SK-N-MC (cell line): ENCODE measurements at regions not wholly inside any gene's neighbourhood (a gene's known extent, or its start where the extent isn't known, plus 50 kb on each side); places are given as distances from the start of the nearest gene placed in this dataset.

Experiments used
- DNase-seq: peaks from one replicate; pipeline ENCODE4 v3.0.0-alpha.2; 2011; ENCODE audit warnings: low read depth, low spot score
- H3K27ac ChIP-seq: fragments of 200-600 bp; sonication (generic); 2 replicates; pipeline ENCODE4 v1.5.1; 2016; ENCODE audit warnings: mixed run types
- H3K36me3 ChIP-seq: fragments of 200-600 bp; sonication (generic); 2 replicates; pipeline ENCODE4 v1.6.1; 2017; ENCODE audit warnings: antibody characterized with exemption, low read length, mixed read lengths; ENCODE audit not compliant: insufficient read depth
- H3K4me3 ChIP-seq: fragments of 200-600 bp; sonication (generic); 2 replicates; pipeline ENCODE4 v1.5.1; 2016
- H3K9ac ChIP-seq: fragments of 200-600 bp; sonication (generic); 2 replicates; pipeline ENCODE4 v1.8.0; 2017; ENCODE audit warnings: mixed run types, mixed read lengths; ENCODE audit not compliant: insufficient read length
- H3K9me3 ChIP-seq: fragments of 200-600 bp; sonication (generic); 2 replicates; pipeline ENCODE4 v1.6.1; 2017; ENCODE audit warnings: low read depth, mild to moderate bottlenecking, antibody characterized with exemption, low read length, moderate library complexity, mixed read lengths
- EZH2 ChIP-seq: fragments of 200-600 bp; sonication (generic); IDR thresholded peaks from one replicate; pipeline ENCODE4 v1.6.1; 2017; ENCODE audit warnings: antibody characterized with exemption
- FOXP2 ChIP-seq: optimal IDR thresholded peaks from 2 replicates; pipeline ENCODE3; 2011; ENCODE audit warnings: mild to moderate bottlenecking, moderate library complexity; ENCODE audit not compliant: insufficient read depth; ENCODE audit errors: extremely low read length, control extremely low read depth
- POLR2AphosphoS5 ChIP-seq: IDR thresholded peaks from 2 replicates; pipeline ENCODE4 v1.6.1; 2012; ENCODE audit warnings: mild to moderate bottlenecking, low read depth, low read length, borderline replicate concordance

DNA sequence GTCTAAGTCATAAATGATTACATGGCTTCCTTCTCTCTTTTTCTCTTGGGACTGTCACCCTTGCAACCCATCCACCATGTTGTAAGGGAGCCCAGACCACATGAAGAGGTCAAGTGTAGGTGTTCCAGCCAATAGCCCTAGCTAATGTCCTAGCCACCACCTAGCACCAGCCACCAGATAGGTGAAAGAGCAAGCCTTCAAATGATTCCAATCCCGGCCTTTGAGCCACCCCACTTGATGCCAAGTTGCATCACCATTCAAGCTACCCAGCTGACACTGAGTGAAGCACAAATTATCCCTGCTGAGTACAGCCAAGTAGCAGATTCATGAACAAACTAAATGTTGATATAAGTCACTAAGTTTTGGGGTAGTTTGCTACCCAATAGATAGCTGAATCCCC, 274.3 kb downstream of the BCOR start:
- no peaks in the 10 kb centered on the region for H3K36me3 ChIP-seq
- no peak for TF ChIP-seq POLR2AphosphoS5
- H3K27ac ChIP-seq = no peak overlapping the region
- DNase-seq = no peak
- H3K9me3 ChIP-seq = no peaks in the 10 kb centered on the region
- H3K9ac ChIP-seq = no peak overlapping the region
- H3K4me3 ChIP-seq = no peak overlapping the region

- Histone ChIP-seq H3K36me3 (no peaks in the 10 kb centered on the region), H3K9ac (no peak overlapping the region), H3K27ac (no peak overlapping the region), H3K9me3 (no peaks in the 10 kb centered on the region), H3K4me3 (no peak overlapping the region)
- TF ChIP-seq POLR2AphosphoS5 = no peak
- no peak for TF ChIP-seq FOXP2
- no peak for TF ChIP-seq EZH2
- no peak for DNase-seq
Measured at GRCh38 chrX:39823854-39824253, 273.9 kb downstream of the BCOR start.

- TF ChIP-seq FOXP2 = no peak
- TF ChIP-seq POLR2AphosphoS5 = no peak
- no peak for DNase-seq
- no peak overlapping the region for H3K27ac ChIP-seq
- no peak overlapping the region for H3K9ac ChIP-seq
- no peaks in the 10 kb centered on the region for H3K9me3 ChIP-seq
- H3K4me3 ChIP-seq = no peak overlapping the region
- H3K36me3 ChIP-seq = no peaks in the 10 kb centered on the region
Measured at GRCh38 chrX:39826813-39827543, 270.8 kb downstream of the BCOR start.

- Histone ChIP-seq H3K4me3 (no peak overlapping the region), H3K27ac (no peak overlapping the region), H3K36me3 (no peaks in the 10 kb centered on the region), H3K9ac (no peak overlapping the region), H3K9me3 (no peaks in the 10 kb centered on the region)
- no peak for TF ChIP-seq EZH2
- TF ChIP-seq POLR2AphosphoS5 = no peak
- no peak for DNase-seq
Measured at GRCh38 chrX:39827951-39828350, 269.8 kb downstream of the BCOR start.

DNA sequence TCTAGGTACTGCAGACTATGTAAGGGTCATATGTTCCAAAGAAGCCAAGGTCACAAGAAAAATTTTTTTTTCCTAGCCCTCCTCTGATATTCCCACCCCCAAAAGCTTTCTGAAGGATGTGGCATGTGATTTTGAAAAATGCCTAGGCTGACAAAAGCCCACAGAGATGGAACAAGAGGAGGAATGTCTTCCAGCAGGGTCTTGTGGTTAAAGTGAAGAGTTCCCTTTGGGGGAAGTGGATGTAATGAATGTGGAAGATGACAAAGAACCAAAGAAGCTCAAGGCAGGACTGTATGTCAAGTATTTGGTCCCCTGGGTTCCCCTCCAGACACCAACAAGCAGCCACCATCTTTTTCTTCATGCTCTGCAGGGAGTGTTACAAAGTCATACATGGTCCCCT, 268.8 kb downstream of the BCOR start:
- Histone ChIP-seq H3K36me3 (no peaks in the 10 kb centered on the region), H3K27ac (no peak overlapping the region), H3K9me3 (no peaks in the 10 kb centered on the region), H3K4me3 (no peak overlapping the region), H3K9ac (no peak overlapping the region)
- no peak for TF ChIP-seq FOXP2
- no peak for TF ChIP-seq EZH2
- no peak for TF ChIP-seq POLR2AphosphoS5
- no peak for DNase-seq

DNA sequence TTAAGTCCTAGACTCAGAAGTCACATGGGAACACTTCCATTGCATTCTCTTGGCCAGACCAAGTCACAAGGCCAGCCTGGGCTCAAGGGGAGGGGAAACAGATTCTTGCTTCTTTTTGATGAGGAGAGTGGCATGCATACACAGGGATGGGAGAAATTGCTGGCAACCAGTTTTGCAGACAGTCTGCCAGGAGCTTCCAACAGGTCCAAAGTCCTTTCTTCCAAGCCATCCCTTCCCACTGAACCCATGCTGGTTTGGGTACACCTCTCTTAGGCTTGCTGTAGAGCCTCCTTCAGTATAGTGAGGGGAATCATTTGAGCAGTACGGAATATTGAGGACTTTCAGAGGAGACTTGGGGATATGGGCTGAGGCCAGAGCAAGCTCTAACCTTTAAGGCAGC, 267.8 kb downstream of the BCOR start:
- H3K9ac ChIP-seq = no peak overlapping the region
- H3K9me3 ChIP-seq = no peaks in the 10 kb centered on the region
- no peaks in the 10 kb centered on the region for H3K36me3 ChIP-seq
- no peak overlapping the region for H3K27ac ChIP-seq
- no peak for TF ChIP-seq EZH2
- TF ChIP-seq FOXP2 = no peak
- no peak for TF ChIP-seq POLR2AphosphoS5
- H3K4me3 ChIP-seq = no peak overlapping the region
- DNase-seq = no peak

- Histone ChIP-seq H3K27ac (no peak overlapping the region), H3K36me3 (no peaks in the 10 kb centered on the region), H3K4me3 (no peak overlapping the region), H3K9me3 (no peaks in the 10 kb centered on the region), H3K9ac (no peak overlapping the region)
- TF ChIP-seq POLR2AphosphoS5 = no peak
- TF ChIP-seq EZH2 = no peak
- TF ChIP-seq FOXP2 = no peak
- DNase-seq = no peak
Measured at GRCh38 chrX:39830414-39830813, 267.3 kb downstream of the BCOR start.

DNA sequence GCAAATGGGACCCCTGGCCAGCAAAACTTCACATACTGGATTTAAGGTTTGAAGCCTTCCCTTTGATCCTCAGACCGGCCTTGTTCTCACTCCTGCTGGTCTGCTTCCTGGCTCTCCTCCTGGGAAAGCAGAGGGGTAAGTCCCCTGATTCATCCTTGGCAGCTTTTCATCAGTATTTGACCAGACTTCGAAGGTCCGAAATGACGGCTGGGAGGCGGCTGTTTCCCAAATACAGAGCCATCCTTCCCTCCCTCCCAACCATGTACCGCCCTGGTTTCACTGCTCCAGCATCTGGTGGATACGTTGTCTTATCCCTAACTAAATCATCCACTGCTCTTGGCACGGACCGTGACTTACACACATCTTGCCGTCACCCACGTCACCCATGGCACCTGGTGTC, 265.5 kb downstream of the BCOR start:
- no peak overlapping the region for H3K9ac ChIP-seq

GRCh38 chrX:39834600-39834999, 263.2 kb downstream of the BCOR start:
- H3K4me3 ChIP-seq = no peak overlapping the region
- H3K9ac ChIP-seq = no peak overlapping the region
- no peak for TF ChIP-seq POLR2AphosphoS5
- TF ChIP-seq EZH2 = no peak
- TF ChIP-seq FOXP2 = no peak
- no peaks in the 10 kb centered on the region for H3K36me3 ChIP-seq
- H3K9me3 ChIP-seq = no peaks in the 10 kb centered on the region
- no peak overlapping the region for H3K27ac ChIP-seq
- DNase-seq = no peak

More for the DNA sequence above, 265.5 kb downstream of the BCOR start:
- H3K4me3 ChIP-seq = no peak overlapping the region
- no peaks in the 10 kb centered on the region for H3K9me3 ChIP-seq
- no peaks in the 10 kb centered on the region for H3K36me3 ChIP-seq
- no peak for DNase-seq
- H3K27ac ChIP-seq = no peak overlapping the region
- no peak for TF ChIP-seq POLR2AphosphoS5
- TF ChIP-seq FOXP2 = no peak
- TF ChIP-seq EZH2 = no peak
